IMR-90 (cell line): ENCODE measurements at regions not wholly inside any gene's neighbourhood (a gene's known extent, or its start where the extent isn't known, plus 50 kb on each side); places are given as distances from the start of the nearest gene placed in this dataset.

Experiments used
- ATAC-seq: fragments of 200-7000 bp; cut with Tn5 transposase; 2 replicates; pipeline ENCODE4 v1.9.1; 2020; ENCODE audit warnings: low read depth, mild to moderate bottlenecking, moderate library complexity
- BruUV-seq: library from RNA; stranded (reverse); fragments of 400-500 nt; replicated peaks from 2 replicates; lab custom pipeline; 2021; lab: Mats Ljungman, UMichigan
- CTCF ChIA-PET: fragments of 300-600 bp; formaldehyde crosslinking; extraction: SDS; loops from one replicate; lab custom pipeline; 2021; ENCODE audit warnings: antibody characterized with exemption; lab: Yijun Ruan, JAX
- POLR2A ChIA-PET: fragments of 300-600 bp; sonication (Branson Sonifier 250); formaldehyde crosslinking; loops from one replicate; lab custom pipeline; 2022; ENCODE audit warnings: antibody characterized with exemption; ENCODE audit not compliant: unreplicated experiment; lab: Charles Lee
- DNase-seq: peaks from one replicate; pipeline ENCODE4 v3.0.0; 2013
- H2AFZ ChIP-seq: replicated peaks from 2 replicates; pipeline ENCODE3; 2013; ENCODE audit warnings: low read length, mild to moderate bottlenecking; ENCODE audit not compliant: poor library complexity
- H2AK5ac ChIP-seq: 2 replicates; pipeline ENCODE4 v1.6.1; 2013; ENCODE audit warnings: low read depth, low read length, inconsistent platforms
- H2AK9ac ChIP-seq: replicated peaks from 2 replicates; pipeline ENCODE3; 2013; ENCODE audit warnings: mild to moderate bottlenecking, low read depth, low read length, moderate library complexity; ENCODE audit not compliant: poor library complexity
- H2BK120ac ChIP-seq: 2 replicates; pipeline ENCODE4 v1.6.1; 2013; ENCODE audit warnings: low read depth, low read length, inconsistent platforms
- H2BK15ac ChIP-seq: 3 replicates; pipeline ENCODE4 v1.6.1; 2013; ENCODE audit warnings: low read depth, low read length, inconsistent platforms
- H2BK20ac ChIP-seq: 2 replicates; pipeline ENCODE4 v1.6.1; 2013; ENCODE audit warnings: low read depth, mild to moderate bottlenecking, inconsistent platforms, low read length, moderate library complexity
- H2BK5ac ChIP-seq: 2 replicates; pipeline ENCODE4 v1.6.1; 2013; ENCODE audit warnings: mild to moderate bottlenecking, low read depth, low read length, inconsistent platforms; ENCODE audit not compliant: poor library complexity, severe bottlenecking
- H3K14ac ChIP-seq: replicated peaks from 2 replicates; pipeline ENCODE4 v1.6.1; 2013; ENCODE audit warnings: low read depth, low read length, inconsistent platforms
- H3K18ac ChIP-seq: 2 replicates; pipeline ENCODE4 v1.6.1; 2013; ENCODE audit warnings: low read depth, low read length, control low read depth
- H3K23ac ChIP-seq: 2 replicates; pipeline ENCODE4 v1.6.1; 2013; ENCODE audit warnings: low read depth, low read length, inconsistent platforms
- H3K27ac ChIP-seq: 2 replicates; pipeline ENCODE4 v1.5.1; 2013; ENCODE audit warnings: mild to moderate bottlenecking, control low read depth, low read length; ENCODE audit not compliant: insufficient read depth
- H3K27me3 ChIP-seq: 2 replicates; pipeline ENCODE4 v1.6.1; 2013; ENCODE audit warnings: low read length; ENCODE audit not compliant: control insufficient read depth, insufficient read depth
- H3K36me3 ChIP-seq: 2 replicates; pipeline ENCODE4 v1.6.1; 2013; ENCODE audit warnings: low read length, mixed read lengths; ENCODE audit not compliant: control insufficient read depth, insufficient read depth
- H3K4ac ChIP-seq: 2 replicates; pipeline ENCODE4 v1.6.1; 2013; ENCODE audit warnings: low read depth, low read length, inconsistent platforms
- H3K4me1 ChIP-seq: 2 replicates; pipeline ENCODE4 v1.6.1; 2013; ENCODE audit warnings: low read length, mixed read lengths; ENCODE audit not compliant: control insufficient read depth, insufficient read depth
- H3K4me2 ChIP-seq: 2 replicates; pipeline ENCODE4 v1.6.1; 2013; ENCODE audit warnings: low read depth, mild to moderate bottlenecking, control low read depth, low read length, moderate library complexity
- H3K4me3 ChIP-seq: 2 replicates; pipeline ENCODE4 v1.5.1; 2013; ENCODE audit warnings: low read depth, mild to moderate bottlenecking, control low read depth, low read length, moderate library complexity; ENCODE audit not compliant: insufficient read depth
- H3K56ac ChIP-seq: 2 replicates; pipeline ENCODE4 v1.6.1; 2013; ENCODE audit warnings: low read length, inconsistent platforms; ENCODE audit not compliant: insufficient read depth; ENCODE audit errors: extremely low read depth
- H3K79me1 ChIP-seq, 2 experiments: 2 replicates each; pipeline ENCODE4 v1.6.1; 2013; ENCODE audit warnings: low read length in 2 of 2, inconsistent platforms in 1 of 2, low read depth in 1 of 2
- H3K9ac ChIP-seq: 2 replicates; pipeline ENCODE4 v1.6.1; 2013; ENCODE audit warnings: low read depth, low read length, control low read depth
- H3K9me1 ChIP-seq: 2 replicates; pipeline ENCODE4 v1.6.1; 2013; ENCODE audit warnings: low read length, inconsistent platforms; ENCODE audit not compliant: insufficient read depth
- H3K9me3 ChIP-seq: 2 replicates; pipeline ENCODE4 v1.6.1; 2013; ENCODE audit warnings: low read length; ENCODE audit not compliant: control insufficient read depth, insufficient read depth
- H4K20me1 ChIP-seq: 2 replicates; pipeline ENCODE4 v1.6.1; 2013; ENCODE audit warnings: low read length, inconsistent platforms; ENCODE audit not compliant: insufficient read depth
- H4K5ac ChIP-seq: 2 replicates; pipeline ENCODE4 v1.6.1; 2013; ENCODE audit warnings: mild to moderate bottlenecking, low read depth, low read length, control low read depth
- H4K8ac ChIP-seq, 2 experiments: 2 replicates each; pipeline ENCODE4 v1.6.1; 2013; ENCODE audit warnings: low read depth in 2 of 2, low read length in 2 of 2, control low read depth in 1 of 2, inconsistent platforms in 1 of 2
- H4K91ac ChIP-seq: 2 replicates; pipeline ENCODE4 v1.6.1; 2013; ENCODE audit warnings: low read depth, low read length, inconsistent platforms; ENCODE audit not compliant: insufficient read depth
- BHLHE40 ChIP-seq: fragments of 150-350 bp; IDR thresholded peaks from 2 replicates; pipeline ENCODE4 v1.6.1; 2016; ENCODE audit warnings: mild to moderate bottlenecking, low read depth, low read length
- CEBPB ChIP-seq: IDR thresholded peaks from 2 replicates; pipeline ENCODE4 v1.6.1; 2012; ENCODE audit warnings: low read depth, low read length, improper control_type of control experiment
- CHD1 ChIP-seq: IDR thresholded peaks from 2 replicates; pipeline ENCODE4 v1.6.1; 2012; ENCODE audit warnings: low read depth, low read length, improper control_type of control experiment
- FOS ChIP-seq: fragments of 150-350 bp; IDR thresholded peaks from 2 replicates; pipeline ENCODE4 v1.6.1; 2016; ENCODE audit warnings: low read depth, low read length
- MAFK ChIP-seq: IDR thresholded peaks from 2 replicates; pipeline ENCODE4 v1.6.1; 2012; ENCODE audit warnings: low read depth, low read length, improper control_type of control experiment
- MAZ ChIP-seq: IDR thresholded peaks from 2 replicates; pipeline ENCODE4 v1.6.1; 2012; ENCODE audit warnings: low read depth, mild to moderate bottlenecking, low read length, improper control_type of control experiment, moderate library complexity, borderline replicate concordance
- MXI1 ChIP-seq: IDR thresholded peaks from 2 replicates; pipeline ENCODE4 v1.6.1; 2012; ENCODE audit warnings: low read depth, mild to moderate bottlenecking, low read length, moderate library complexity, borderline replicate concordance
- NFE2L2 ChIP-seq: fragments of 150-350 bp; IDR thresholded peaks from 2 replicates; pipeline ENCODE4 v1.6.1; 2016; ENCODE audit warnings: low read depth, mild to moderate bottlenecking, low read length
- POLR2A ChIP-seq: IDR thresholded peaks from 2 replicates; pipeline ENCODE4 v1.6.1; 2012; ENCODE audit warnings: mild to moderate bottlenecking, low read depth, low read length
- RAD21 ChIP-seq: IDR thresholded peaks from 2 replicates; pipeline ENCODE4 v1.6.1; 2012; ENCODE audit warnings: low read length, improper control_type of control experiment
- RCOR1 ChIP-seq: IDR thresholded peaks from 2 replicates; pipeline ENCODE4 v1.6.1; 2012; ENCODE audit warnings: mild to moderate bottlenecking, low read length, improper control_type of control experiment; ENCODE audit not compliant: insufficient replicate concordance
- RFX5 ChIP-seq: IDR thresholded peaks from 2 replicates; pipeline ENCODE4 v1.8.0; 2012; ENCODE audit warnings: low read depth, mild to moderate bottlenecking, low read length, moderate library complexity
- SMC3 ChIP-seq: fragments of 150-350 bp; IDR thresholded peaks from 2 replicates; pipeline ENCODE4 v1.6.1; 2016; ENCODE audit warnings: low read depth, mild to moderate bottlenecking, antibody characterized with exemption, low read length, moderate library complexity
- WGBS, 2 experiments: methylation state at CpG; one replicate each; pipeline versions ENCODE4 v1.1.5 to v1.1.7; 2013; ENCODE audit warnings: missing lambda C conversion rate in 2 of 2; ENCODE audit not compliant: insufficient read length in 1 of 2; ENCODE audit errors: extremely low coverage in 2 of 2; 5-methylcytosine and 5-hydroxymethylcytosine counted together
- dilution Hi-C: fragments of 300-500 bp; cut with HindIII; formaldehyde crosslinking; loops from one replicate; pipeline ENCODE4 v1.14.3; 2018; ENCODE audit warnings: low sequenced_read_pairs; ENCODE audit not compliant: unreplicated experiment
- in situ Hi-C: fragments of 300-500 bp; cut with MboI; formaldehyde crosslinking; loops from 3 replicates; pipeline ENCODE4 v1.14.3; 2019; ENCODE audit warnings: low sequenced_read_pairs, inconsistent platforms, mixed read lengths
- intact Hi-C: fragments of 100-400 bp; cut with micrococcal nuclease; formaldehyde crosslinking; loops from 2 replicates; pipeline ENCODE4 v1.10.0; 2022
- TF ChIP-seq, protein P1 (sequence below): conservative IDR thresholded peaks from 2 replicates; pipeline ENCODE4 v1.5.1; 2012; ENCODE audit warnings: mild to moderate bottlenecking, low read depth, low read length, improper control_type of control experiment
- TF ChIP-seq, protein P2 (sequence below): fragments of 150-350 bp; IDR thresholded peaks from 2 replicates; pipeline ENCODE4 v1.6.1; 2016; ENCODE audit warnings: low read depth, mild to moderate bottlenecking, low read length, moderate library complexity, borderline replicate concordance
- TF ChIP-seq, protein P3 (sequence below): fragments of 150-350 bp; IDR thresholded peaks from 2 replicates; pipeline ENCODE4 v1.6.1; 2017; ENCODE audit warnings: mild to moderate bottlenecking, antibody characterized with exemption, low read length, low read depth

DNA sequence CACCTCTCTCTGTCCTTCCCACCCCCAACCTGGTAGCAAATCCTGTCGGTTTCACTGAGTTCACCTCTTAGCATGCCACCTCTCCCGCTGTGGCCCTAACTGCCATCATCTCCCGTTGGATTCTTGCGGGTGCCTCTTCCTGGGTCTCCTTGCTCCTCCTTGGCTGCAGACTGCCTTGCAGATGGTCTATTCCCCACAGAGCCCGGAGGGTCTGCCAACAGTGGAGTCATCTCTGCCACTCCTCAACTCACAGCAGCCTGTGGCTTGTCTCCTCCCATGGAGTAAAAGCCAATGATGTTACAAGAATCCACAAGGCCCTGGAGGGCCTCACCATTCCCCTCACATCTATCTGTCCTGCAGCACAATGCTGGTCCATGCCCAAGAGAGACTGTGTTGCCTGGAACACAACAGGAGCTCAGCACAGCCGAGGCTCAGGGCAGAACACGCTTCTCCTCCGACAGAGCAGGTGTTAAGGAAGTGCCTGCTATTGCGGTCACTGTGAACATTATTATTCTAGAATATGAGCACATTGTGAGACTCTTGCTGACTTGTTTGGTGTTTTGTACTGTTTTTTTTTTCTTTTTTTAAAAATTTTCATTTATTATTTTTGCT is 241.8 kb upstream of the SULF2 start:
- no peaks in the 10 kb centered on the region for H3K79me1 ChIP-seq
- H3K4me1 ChIP-seq, result peaks cover 2% of the 10 kb centered on the region; the same call in 1 of the 2 replicates
- H2AK5ac ChIP-seq, result no peak overlapping the region
- no peak overlapping the region for H2BK120ac ChIP-seq
- no peaks in the 10 kb centered on the region for H3K36me3 ChIP-seq
- H4K5ac ChIP-seq, result no peak overlapping the region
- no peak for DNase-seq
- H2AFZ ChIP-seq, result no peak overlapping the region
- in situ Hi-C loops, result no loop called here
- no peaks in the 10 kb centered on the region for H3K27me3 ChIP-seq
- intact Hi-C loops, result no loop called here
- BruUV-seq, result no TSS peak
- no peak overlapping the region for H3K18ac ChIP-seq
- no peak overlapping the region for H3K27ac ChIP-seq
- no peak overlapping the region for H3K14ac ChIP-seq
- no peak for TF ChIP-seq BHLHE40
- TF ChIP-seq RAD21, result no peak
- TF ChIP-seq CEBPB, result no peak
- no peak for TF ChIP-seq MAFK
- TF ChIP-seq SMC3, result no peak
- no peak for TF ChIP-seq RCOR1
- no peak for TF ChIP-seq CHD1
- TF ChIP-seq, protein P1, sequence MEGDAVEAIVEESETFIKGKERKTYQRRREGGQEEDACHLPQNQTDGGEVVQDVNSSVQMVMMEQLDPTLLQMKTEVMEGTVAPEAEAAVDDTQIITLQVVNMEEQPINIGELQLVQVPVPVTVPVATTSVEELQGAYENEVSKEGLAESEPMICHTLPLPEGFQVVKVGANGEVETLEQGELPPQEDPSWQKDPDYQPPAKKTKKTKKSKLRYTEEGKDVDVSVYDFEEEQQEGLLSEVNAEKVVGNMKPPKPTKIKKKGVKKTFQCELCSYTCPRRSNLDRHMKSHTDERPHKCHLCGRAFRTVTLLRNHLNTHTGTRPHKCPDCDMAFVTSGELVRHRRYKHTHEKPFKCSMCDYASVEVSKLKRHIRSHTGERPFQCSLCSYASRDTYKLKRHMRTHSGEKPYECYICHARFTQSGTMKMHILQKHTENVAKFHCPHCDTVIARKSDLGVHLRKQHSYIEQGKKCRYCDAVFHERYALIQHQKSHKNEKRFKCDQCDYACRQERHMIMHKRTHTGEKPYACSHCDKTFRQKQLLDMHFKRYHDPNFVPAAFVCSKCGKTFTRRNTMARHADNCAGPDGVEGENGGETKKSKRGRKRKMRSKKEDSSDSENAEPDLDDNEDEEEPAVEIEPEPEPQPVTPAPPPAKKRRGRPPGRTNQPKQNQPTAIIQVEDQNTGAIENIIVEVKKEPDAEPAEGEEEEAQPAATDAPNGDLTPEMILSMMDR, result no peak
- TF ChIP-seq MAZ, result no peak
- TF ChIP-seq, protein P2, sequence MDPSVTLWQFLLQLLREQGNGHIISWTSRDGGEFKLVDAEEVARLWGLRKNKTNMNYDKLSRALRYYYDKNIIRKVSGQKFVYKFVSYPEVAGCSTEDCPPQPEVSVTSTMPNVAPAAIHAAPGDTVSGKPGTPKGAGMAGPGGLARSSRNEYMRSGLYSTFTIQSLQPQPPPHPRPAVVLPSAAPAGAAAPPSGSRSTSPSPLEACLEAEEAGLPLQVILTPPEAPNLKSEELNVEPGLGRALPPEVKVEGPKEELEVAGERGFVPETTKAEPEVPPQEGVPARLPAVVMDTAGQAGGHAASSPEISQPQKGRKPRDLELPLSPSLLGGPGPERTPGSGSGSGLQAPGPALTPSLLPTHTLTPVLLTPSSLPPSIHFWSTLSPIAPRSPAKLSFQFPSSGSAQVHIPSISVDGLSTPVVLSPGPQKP, result no peak
- no peak for TF ChIP-seq RFX5
- TF ChIP-seq POLR2A, result no peak
- no peak for TF ChIP-seq NFE2L2
- TF ChIP-seq, protein P3, sequence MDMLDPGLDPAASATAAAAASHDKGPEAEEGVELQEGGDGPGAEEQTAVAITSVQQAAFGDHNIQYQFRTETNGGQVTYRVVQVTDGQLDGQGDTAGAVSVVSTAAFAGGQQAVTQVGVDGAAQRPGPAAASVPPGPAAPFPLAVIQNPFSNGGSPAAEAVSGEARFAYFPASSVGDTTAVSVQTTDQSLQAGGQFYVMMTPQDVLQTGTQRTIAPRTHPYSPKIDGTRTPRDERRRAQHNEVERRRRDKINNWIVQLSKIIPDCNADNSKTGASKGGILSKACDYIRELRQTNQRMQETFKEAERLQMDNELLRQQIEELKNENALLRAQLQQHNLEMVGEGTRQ, result no peak
- TF ChIP-seq MXI1, result no peak
- no peak for TF ChIP-seq FOS
- ATAC-seq, result no peak
- no peak overlapping the region for H3K4me2 ChIP-seq
- H3K23ac ChIP-seq, result no peak overlapping the region
- no peak overlapping the region for H3K9ac ChIP-seq
- peaks cover 2% of the 10 kb centered on the region; the same call in 1 of the 2 replicates for H3K9me3 ChIP-seq
- CTCF ChIA-PET, result no interaction called here
- no peak overlapping the region for H3K4ac ChIP-seq
- H4K91ac ChIP-seq, result no peak overlapping the region
- H2AK9ac ChIP-seq, result no peak overlapping the region
- WGBS, 2 experiments, result 67% methylated on average over 1 of the region's 9 CpGs; no CpG with 5 or more reads in 1 of the 2 experiments
- H3K9me1 ChIP-seq, result no peaks in the 10 kb centered on the region
- no peak overlapping the region for H2BK5ac ChIP-seq
- no peak overlapping the region for H2BK20ac ChIP-seq
- H4K20me1 ChIP-seq, result no peaks in the 10 kb centered on the region
- POLR2A ChIA-PET, result no interaction called here
- no peak overlapping the region for H3K4me3 ChIP-seq
- no peak overlapping the region for H2BK15ac ChIP-seq
- no peak overlapping the region for H3K56ac ChIP-seq
- dilution Hi-C loops, result no loop called here
- H4K8ac ChIP-seq, result no peak overlapping the region
